ENCODE measurements at regions not wholly inside any gene's neighbourhood (a gene's known extent, or its start where the extent isn't known, plus 50 kb on each side); places are given as distances from the start of the nearest gene placed in this dataset.

GRCh38 chr3:26525013-26525412 is 97.6 kb upstream of the LRRC3B start:
- Histone ChIP-seq H3K4me1 (replicated peaks in 1 of 4; ENCODE audit: control insufficient read depth in 3 of 4, insufficient read depth in 4 of 4, low read length in 3 of 4) (no peaks in the 10 kb centered on the region), H3K79me1 (ENCODE audit: low read depth, low read length) (no peaks in the 10 kb centered on the region), H2AK5ac (ENCODE audit: low read depth, low read length) (no peak overlapping the region), H3K14ac (ENCODE audit: insufficient read length) (no peak overlapping the region), H4K20me1 (replicated peaks in 1 of 2; ENCODE audit: control insufficient read depth in 1 of 2, insufficient read depth in 2 of 2, low read length in 2 of 2) (no peaks in the 10 kb centered on the region), H2BK12ac (ENCODE audit: low read depth, low read length) (no peak overlapping the region), H3K9ac (replicated peaks in 1 of 4; ENCODE audit: extremely low read depth in 1 of 4, low read depth in 3 of 4, low read length in 3 of 4) (no peak overlapping the region), H4K5ac (ENCODE audit: insufficient read length, low read depth, low read length) (no peak overlapping the region), H3K23ac (ENCODE audit: insufficient read length) (no peak overlapping the region), H3K56ac (replicated peaks; ENCODE audit: insufficient read length, low read depth, low read length) (no peak overlapping the region), H3K4me3 (ENCODE audit: extremely low read depth in 1 of 4, insufficient read depth in 2 of 4, low read depth in 3 of 4, low read length in 4 of 4) (no peak overlapping the region), H2BK5ac (ENCODE audit: low read depth, low read length) (no peak overlapping the region), H3K18ac (ENCODE audit: extremely low read depth, low read length) (no peak overlapping the region), H3K36me3 (ENCODE audit: control insufficient read depth in 2 of 4, insufficient read depth in 4 of 4, low read length in 3 of 4) (no peaks in the 10 kb centered on the region), H2AFZ (ENCODE audit: low read length) (no peak overlapping the region), H3K4me2 (ENCODE audit: insufficient read depth in 1 of 2, low read depth in 2 of 2, low read length in 2 of 2) (no peak overlapping the region), H4K91ac (replicated peaks; ENCODE audit: insufficient read length, low read length) (no peak overlapping the region), H3K4ac (replicated peaks; ENCODE audit: insufficient read length, low read depth, low read length) (no peak overlapping the region), H2BK15ac (ENCODE audit: low read length) (no peak overlapping the region), H3K9me3 (ENCODE audit: insufficient read depth in 2 of 2, low read depth in 1 of 2, low read length in 1 of 2) (no peaks in the 10 kb centered on the region), H3K79me2 (ENCODE audit: control insufficient read depth in 1 of 2, insufficient read depth in 2 of 2, low read length in 2 of 2) (no peaks in the 10 kb centered on the region), H3K23me2 (ENCODE audit: low read depth, low read length) (no peaks in the 10 kb centered on the region), H2BK120ac (replicated peaks; ENCODE audit: low read depth, low read length) (no peak overlapping the region), H4K8ac (ENCODE audit: extremely low read depth, insufficient read depth, low read length) (no peak overlapping the region), H3K27ac (ENCODE audit: low read depth, low read length) (no peak overlapping the region), H2BK20ac (ENCODE audit: low read length) (no peak overlapping the region), H3K27me3 (replicated peaks in 1 of 4; ENCODE audit: control insufficient read depth in 3 of 4, extremely low read depth in 1 of 4, insufficient read depth in 3 of 4, low read length in 3 of 4) (no peaks in the 10 kb centered on the region)
- 91% methylated on average over 2 of the region's 2 CpGs; no CpG with 5 or more reads in 1 of the 2 experiments for WGBS, 2 experiments (ENCODE audit: extremely low coverage in 1 of 2, insufficient coverage in 1 of 2, insufficient read length in 1 of 2, insufficient replicate concordance in 2 of 2, low coverage in 1 of 2, low lambda C conversion rate in 2 of 2, missing lambda C conversion rate in 1 of 2)
- TF ChIP-seq JUN (IDR thresholded peaks at IDR 0.05; ENCODE audit: low read depth, low read length) = no peak
- no peak for TF ChIP-seq MAX (IDR thresholded peaks at IDR 0.05)
- TF ChIP-seq CHD2 (IDR thresholded peaks at IDR 0.05; ENCODE audit: low read length) = no peak
- no peak for TF ChIP-seq GTF2F1 (IDR thresholded peaks at IDR 0.05; ENCODE audit: borderline replicate concordance, low read depth, low read length)
- TF ChIP-seq CHD1 (IDR thresholded peaks at IDR 0.05; ENCODE audit: low read depth, low read length) = no peak
- FAIRE-seq = no peak
- CTCF ChIA-PET (ENCODE audit: partially characterized antibody) = no interaction called here
- POLR2A ChIA-PET (ENCODE audit: partially characterized antibody) = no interaction called here
- no peak for DNase-seq (ENCODE audit: low read depth in 1 of 2, low spot score in 2 of 2)
